OCI-LY1 (cell line): ENCODE measurements at regions not wholly inside any gene's neighbourhood (a gene's known extent, or its start where the extent isn't known, plus 50 kb on each side); places are given as distances from the start of the nearest gene placed in this dataset.

Experiments used
- H2AFZ ChIP-seq: fragments of 200-600 bp; sonication (generic), shearing (Covaris generic); 2 replicates; pipeline ENCODE4 v1.6.0; 2014; ENCODE audit warnings: antibody characterized with exemption, mild to moderate bottlenecking, low read length
- H3F3A ChIP-seq: fragments of 200-600 bp; sonication (generic), shearing (Covaris generic); 2 replicates; pipeline ENCODE4 v1.6.0; 2014; ENCODE audit warnings: mild to moderate bottlenecking, antibody characterized with exemption, low read length, moderate library complexity; ENCODE audit not compliant: insufficient read depth
- H3K27ac ChIP-seq: fragments of 200-600 bp; sonication (generic); 2 replicates; pipeline ENCODE4 v1.5.1; 2014; ENCODE audit warnings: low read length, mixed run types, mild to moderate bottlenecking, low read depth; ENCODE audit not compliant: poor library complexity, severe bottlenecking
- H3K27me3 ChIP-seq: fragments of 200-600 bp; sonication (generic); 2 replicates; pipeline ENCODE4 v1.6.0; 2014; ENCODE audit warnings: antibody characterized with exemption, mild to moderate bottlenecking, low read length, moderate library complexity; ENCODE audit not compliant: insufficient read depth
- H3K36me3 ChIP-seq: fragments of 200-600 bp; sonication (generic); 2 replicates; pipeline ENCODE4 v1.6.1; 2014; ENCODE audit warnings: mild to moderate bottlenecking, antibody characterized with exemption, low read length, moderate library complexity, mixed read lengths; ENCODE audit not compliant: insufficient read depth
- H3K4me1 ChIP-seq: fragments of 200-600 bp; sonication (generic); 2 replicates; pipeline ENCODE4 v1.5.1; 2014; ENCODE audit warnings: mild to moderate bottlenecking, low read length, moderate library complexity; ENCODE audit not compliant: insufficient read depth, severe bottlenecking
- H3K4me2 ChIP-seq: fragments of 200-600 bp; sonication (generic), shearing (Covaris generic); 2 replicates; pipeline ENCODE4 v1.6.1; 2014; ENCODE audit warnings: low read length
- H3K4me3 ChIP-seq: fragments of 200-600 bp; sonication (generic); 2 replicates; pipeline ENCODE4 v1.5.1; 2014; ENCODE audit warnings: low read length, low read depth, mild to moderate bottlenecking, mixed read lengths; ENCODE audit not compliant: poor library complexity, severe bottlenecking
- H3K79me2 ChIP-seq: fragments of 200-600 bp; shearing (Covaris generic); 2 replicates; pipeline ENCODE4 v1.6.1; 2016; ENCODE audit warnings: mixed run types, low read length, mixed read lengths; ENCODE audit not compliant: insufficient read depth
- H3K9ac ChIP-seq: fragments of 200-600 bp; sonication (generic), shearing (Covaris generic); 2 replicates; pipeline ENCODE4 v1.6.1; 2014; ENCODE audit warnings: mild to moderate bottlenecking, low read length, mixed read lengths
- H3K9me2 ChIP-seq: fragments of 200-600 bp; sonication (generic), shearing (Covaris generic); 2 replicates; pipeline ENCODE4 v1.6.1; 2014; ENCODE audit warnings: low read depth, mild to moderate bottlenecking, low read length, mixed read lengths
- H3K9me3 ChIP-seq: fragments of 200-600 bp; shearing (Covaris generic); 2 replicates; pipeline ENCODE4 v1.6.1; 2014; ENCODE audit warnings: low read length, mixed read lengths
- H4K20me1 ChIP-seq: fragments of 200-600 bp; sonication (generic), shearing (Covaris generic); 2 replicates; pipeline ENCODE4 v1.6.0; 2016; ENCODE audit warnings: mild to moderate bottlenecking, low read length; ENCODE audit not compliant: insufficient read depth
- EZH2 ChIP-seq: fragments of 200-600 bp; sonication (generic), shearing (Covaris generic); IDR thresholded peaks from 2 replicates; pipeline ENCODE4 v1.8.0; 2017; ENCODE audit warnings: borderline replicate concordance, mixed run types, mild to moderate bottlenecking, antibody characterized with exemption, low read length, moderate library complexity, mixed read lengths
- TF ChIP-seq, protein P1 (sequence below): fragments of 200-600 bp; sonication (generic), shearing (Covaris generic); IDR thresholded peaks from 2 replicates; pipeline ENCODE4 v1.5.1; 2017; ENCODE audit warnings: mild to moderate bottlenecking, antibody characterized with exemption, low read length, moderate library complexity, mixed read lengths

DNA sequence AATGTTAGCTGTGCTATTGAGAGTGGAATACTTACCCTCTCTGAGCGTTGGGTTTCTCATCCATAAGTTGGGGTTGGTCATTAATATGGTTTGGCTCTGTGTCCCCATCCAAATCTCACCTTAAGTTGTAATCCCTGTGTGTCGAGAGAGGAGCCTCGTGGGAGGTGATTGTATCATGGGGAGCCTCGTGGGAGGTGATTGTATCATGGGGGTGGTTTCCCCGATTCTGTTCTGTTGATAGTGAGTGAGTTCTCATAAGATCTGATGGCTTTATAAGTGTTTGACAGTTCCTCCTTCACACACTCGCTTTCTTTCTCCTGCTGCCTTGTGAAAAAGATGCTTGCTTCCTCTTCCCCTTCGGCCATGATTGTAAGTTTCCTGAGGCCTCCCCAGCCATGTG lies 391.1 kb downstream of the FAM133A start:
- no peak overlapping the region for H3K4me3 ChIP-seq
- H3K27me3 ChIP-seq: no peaks in the 10 kb centered on the region
- no peaks in the 10 kb centered on the region for H3K4me1 ChIP-seq
- H3K36me3 ChIP-seq: no peaks in the 10 kb centered on the region
- H4K20me1 ChIP-seq: no peaks in the 10 kb centered on the region
- no peaks in the 10 kb centered on the region for H3F3A ChIP-seq
- TF ChIP-seq, protein P1, sequence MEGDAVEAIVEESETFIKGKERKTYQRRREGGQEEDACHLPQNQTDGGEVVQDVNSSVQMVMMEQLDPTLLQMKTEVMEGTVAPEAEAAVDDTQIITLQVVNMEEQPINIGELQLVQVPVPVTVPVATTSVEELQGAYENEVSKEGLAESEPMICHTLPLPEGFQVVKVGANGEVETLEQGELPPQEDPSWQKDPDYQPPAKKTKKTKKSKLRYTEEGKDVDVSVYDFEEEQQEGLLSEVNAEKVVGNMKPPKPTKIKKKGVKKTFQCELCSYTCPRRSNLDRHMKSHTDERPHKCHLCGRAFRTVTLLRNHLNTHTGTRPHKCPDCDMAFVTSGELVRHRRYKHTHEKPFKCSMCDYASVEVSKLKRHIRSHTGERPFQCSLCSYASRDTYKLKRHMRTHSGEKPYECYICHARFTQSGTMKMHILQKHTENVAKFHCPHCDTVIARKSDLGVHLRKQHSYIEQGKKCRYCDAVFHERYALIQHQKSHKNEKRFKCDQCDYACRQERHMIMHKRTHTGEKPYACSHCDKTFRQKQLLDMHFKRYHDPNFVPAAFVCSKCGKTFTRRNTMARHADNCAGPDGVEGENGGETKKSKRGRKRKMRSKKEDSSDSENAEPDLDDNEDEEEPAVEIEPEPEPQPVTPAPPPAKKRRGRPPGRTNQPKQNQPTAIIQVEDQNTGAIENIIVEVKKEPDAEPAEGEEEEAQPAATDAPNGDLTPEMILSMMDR: no peak
- no peak for TF ChIP-seq EZH2
- no peak overlapping the region for H3K27ac ChIP-seq
- no peaks in the 10 kb centered on the region for H3K9me2 ChIP-seq
- H3K79me2 ChIP-seq: no peaks in the 10 kb centered on the region
- H3K9ac ChIP-seq: no peak overlapping the region
- no peaks in the 10 kb centered on the region for H3K9me3 ChIP-seq
- no peak overlapping the region for H3K4me2 ChIP-seq
- no peak overlapping the region for H2AFZ ChIP-seq

DNA sequence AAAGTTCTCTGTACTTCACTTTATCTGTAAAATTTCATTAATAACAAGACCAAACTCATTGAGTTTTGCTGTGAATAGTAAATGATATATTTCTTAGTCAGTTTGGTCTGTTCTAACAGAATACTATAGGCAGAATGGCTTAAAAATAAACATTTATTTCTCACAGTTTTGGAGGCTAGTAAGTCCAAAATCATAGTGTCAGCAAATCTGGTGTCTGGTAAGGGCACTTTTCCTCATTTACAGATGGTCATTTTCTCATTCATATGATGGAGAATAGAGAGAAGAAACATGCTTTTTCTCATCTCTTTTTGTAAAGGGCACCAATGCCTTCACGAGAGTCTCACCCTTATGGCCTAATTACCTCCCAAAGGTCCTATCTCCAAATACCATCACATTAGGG lies 415.1 kb downstream of the FAM133A start:
- Histone ChIP-seq H3K4me3 (no peak overlapping the region), H3K79me2 (no peaks in the 10 kb centered on the region), H3K9ac (no peak overlapping the region), H3K4me2 (no peak overlapping the region), H3K9me2 (no peaks in the 10 kb centered on the region), H3K27ac (no peak overlapping the region), H4K20me1 (no peaks in the 10 kb centered on the region), H3K4me1 (no peaks in the 10 kb centered on the region), H3K36me3 (no peaks in the 10 kb centered on the region), H3K9me3 (no peaks in the 10 kb centered on the region), H3K27me3 (no peaks in the 10 kb centered on the region), H2AFZ (no peak overlapping the region), H3F3A (no peaks in the 10 kb centered on the region)
- TF ChIP-seq EZH2: no peak
- TF ChIP-seq, protein P1: no peak

DNA sequence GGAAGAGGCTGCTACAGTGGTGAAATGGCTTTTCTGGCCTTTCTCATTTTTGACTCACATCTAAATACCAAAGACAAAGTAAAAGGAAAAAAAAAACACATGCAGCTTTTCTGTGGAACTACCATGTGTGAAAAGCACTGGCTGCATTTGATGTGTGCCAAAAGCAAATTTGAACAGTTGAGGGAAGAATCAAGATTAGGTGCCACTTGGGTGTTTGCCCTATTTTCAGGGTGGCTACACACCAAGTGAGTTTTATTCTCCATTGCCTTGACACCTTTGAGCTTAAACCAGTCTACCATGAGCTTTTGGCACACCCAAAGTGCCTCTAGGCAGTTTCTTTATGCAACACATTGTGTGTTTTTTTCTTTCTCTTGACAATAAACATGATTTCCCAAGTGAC lies 423.9 kb downstream of the FAM133A start:
- Histone ChIP-seq H3K9ac (no peak overlapping the region), H3K4me3 (no peak overlapping the region), H3K27me3 (no peaks in the 10 kb centered on the region), H2AFZ (no peak overlapping the region), H4K20me1 (no peaks in the 10 kb centered on the region), H3K79me2 (no peaks in the 10 kb centered on the region), H3K9me2 (no peaks in the 10 kb centered on the region), H3K27ac (no peak overlapping the region), H3K4me2 (no peak overlapping the region), H3F3A (no peaks in the 10 kb centered on the region), H3K36me3 (no peaks in the 10 kb centered on the region), H3K9me3 (no peaks in the 10 kb centered on the region), H3K4me1 (no peaks in the 10 kb centered on the region)
- TF ChIP-seq, protein P1: no peak
- no peak for TF ChIP-seq EZH2
